Upper lobe of left lung (tissue), 6 donors: ENCODE measurements at regions not wholly inside any gene's neighbourhood (a gene's known extent, or its start where the extent isn't known, plus 50 kb on each side); places are given as distances from the start of the nearest gene placed in this dataset.

Experiments
- ATAC-seq, 2 donors: fragments of 200-7000 bp; cut with Tn5 transposase; one replicate each; pipeline ENCODE4 v1.9.1; 2022; ENCODE audit warnings: mild to moderate bottlenecking in 2 of 2, moderate library complexity in 2 of 2; ENCODE audit not compliant: low FRiP score in 2 of 2
- DNase-seq, 2 donors: peaks; one replicate each; pipeline ENCODE4 v3.0.0-alpha.2; 2019 to 2020
- H3K27ac ChIP-seq, 4 donors: fragments of 200-600 bp; sonication (generic); one replicate each; pipeline ENCODE4 v1.5.1; 2016 to 2019
- H3K27me3 ChIP-seq, 4 donors: fragments of 200-600 bp; sonication (generic); one replicate each; pipeline ENCODE4 v1.5.1; 2017 to 2019
- H3K36me3 ChIP-seq, 4 donors: fragments of 200-600 bp; sonication (generic); one replicate each; pipeline ENCODE4 v1.5.1; 2016 to 2019
- H3K4me1 ChIP-seq, 4 donors: fragments of 200-600 bp; sonication (generic); one replicate each; pipeline ENCODE4 v1.5.1; 2018 to 2019
- H3K4me3 ChIP-seq, 4 donors: fragments of 200-600 bp; sonication (generic); one replicate each; pipeline ENCODE4 v1.5.1; 2017 to 2019; ENCODE audit warnings: mild to moderate bottlenecking in 2 of 4, moderate library complexity in 1 of 4
- H3K9me3 ChIP-seq, 4 donors: fragments of 200-600 bp; sonication (generic); one replicate each; pipeline ENCODE4 v1.5.1; 2018 to 2019
- CTCF ChIP-seq, 6 experiments: fragments of 450-650 bp in 4 of 6; fragments of 200-600 bp in 2 of 6; sonication (generic) in 2 of 6; IDR thresholded peaks; one replicate each; pipeline ENCODE4 v1.5.1; 2016 to 2019; ENCODE audit warnings: antibody characterized with exemption in 6 of 6
- EP300 ChIP-seq, 4 donors: sonication (generic); formaldehyde crosslinking; IDR thresholded peaks; one replicate each; pipeline ENCODE4 v1.5.1; 2017; ENCODE audit warnings: antibody characterized with exemption in 4 of 4, control low read depth in 2 of 4
- POLR2A ChIP-seq, 4 donors: fragments of 450-650 bp; IDR thresholded peaks; one replicate each; pipeline ENCODE4 v1.5.1; 2016 to 2017; ENCODE audit warnings: antibody characterized with exemption in 4 of 4, mild to moderate bottlenecking in 2 of 4
- POLR2AphosphoS5 ChIP-seq, 2 donors: sonication (generic); formaldehyde crosslinking; IDR thresholded peaks; one replicate each; pipeline ENCODE4 v1.5.1; 2017; ENCODE audit warnings: antibody characterized with exemption in 2 of 2
- WGBS, 2 donors: methylation state at CpG; one replicate each; pipeline ENCODE4 v1.1.5; 2017 to 2018; 5-methylcytosine and 5-hydroxymethylcytosine counted together
- donor health status: DM: no; HTN: no; CAD: no; lungs with moderate emphysema.
- donor health status: DM: no; HTN: yes; CAD: no; lungs with severe emphysema.

- Histone ChIP-seq H3K27me3 (no peaks in the 10 kb centered on the region), H3K27ac (no peak overlapping the region), H3K4me3 (no peak overlapping the region), H3K9me3 (peaks cover 0 to 16% (median 3%) of the 10 kb centered on the region in 4 donors), H3K4me1 (no peaks in the 10 kb centered on the region), H3K36me3 (no peaks in the 10 kb centered on the region)
- no peak for DNase-seq
- no peak for ATAC-seq
- WGBS, 2 donors, result 61 to 63% methylated on average over 3 of the region's 3 CpGs
- no peak for TF ChIP-seq POLR2AphosphoS5 (IDR thresholded peaks at IDR 0.05)
- no peak for TF ChIP-seq CTCF (IDR thresholded peaks at IDR 0.05)
- no peak for TF ChIP-seq EP300 (IDR thresholded peaks at IDR 0.05)
Observed at GRCh38 chr5:87051502-87052113, 216.1 kb upstream of the RASA1 start.

GRCh38 chr5:87053146-87053545 is 214.5 kb upstream of the RASA1 start:
- DNase-seq, result no peak
- Histone ChIP-seq H3K9me3 (peaks cover 0 to 16% (median 3%) of the 10 kb centered on the region in 4 donors), H3K27ac (no peak overlapping the region), H3K36me3 (no peaks in the 10 kb centered on the region), H3K4me3 (no peak overlapping the region), H3K4me1 (no peaks in the 10 kb centered on the region), H3K27me3 (no peaks in the 10 kb centered on the region)
- ATAC-seq, result peak in 1 of 2 donors; percentile 48
- 46 to 53% methylated on average over 2 of the region's 2 CpGs for WGBS, 2 donors
- TF ChIP-seq POLR2AphosphoS5 (IDR thresholded peaks at IDR 0.05), result no peak
- TF ChIP-seq EP300 (IDR thresholded peaks at IDR 0.05), result no peak
- no peak for TF ChIP-seq POLR2A (IDR thresholded peaks at IDR 0.05)
- TF ChIP-seq CTCF (IDR thresholded peaks at IDR 0.05), result no peak

- H3K27ac ChIP-seq, result no peak overlapping the region
- no peak for ATAC-seq
- H3K27me3 ChIP-seq, result no peaks in the 10 kb centered on the region
- H3K9me3 ChIP-seq, result peaks cover 0 to 7% (median 0%) of the 10 kb centered on the region in 4 donors
- no peak overlapping the region for H3K4me3 ChIP-seq
- DNase-seq, result no peak
- no peaks in the 10 kb centered on the region for H3K4me1 ChIP-seq
- TF ChIP-seq POLR2AphosphoS5 (IDR thresholded peaks at IDR 0.05) (no peak), EP300 (IDR thresholded peaks at IDR 0.05) (no peak)
- H3K36me3 ChIP-seq, result no peaks in the 10 kb centered on the region
Observed at GRCh38 chr5:87054821-87055220, 212.9 kb upstream of the RASA1 start.

- no peak overlapping the region for H3K4me3 ChIP-seq
- ATAC-seq (no peak), DNase-seq (no peak)
- H3K9me3 ChIP-seq, result peaks cover 0 to 5% (median 0%) of the 10 kb centered on the region in 4 donors
- no peaks in the 10 kb centered on the region for H3K27me3 ChIP-seq
- no peak overlapping the region for H3K27ac ChIP-seq
- TF ChIP-seq EP300 (IDR thresholded peaks at IDR 0.05) (no peak), POLR2AphosphoS5 (IDR thresholded peaks at IDR 0.05) (no peak), CTCF (IDR thresholded peaks at IDR 0.05) (no peak), POLR2A (IDR thresholded peaks at IDR 0.05) (no peak)
- H3K36me3 ChIP-seq, result no peaks in the 10 kb centered on the region
- WGBS, 2 donors, result 100% methylated on average over 1 of the region's 1 CpG
- no peaks in the 10 kb centered on the region for H3K4me1 ChIP-seq
Observed at GRCh38 chr5:87061046-87061445, 206.6 kb upstream of the RASA1 start.

- 73 to 88% methylated on average over 2 of the region's 2 CpGs for WGBS, 2 donors
- no peaks in the 10 kb centered on the region for H3K27me3 ChIP-seq
Observed at GRCh38 chr5:87069311-87069710, 198.4 kb upstream of the RASA1 start.

More at GRCh38 chr5:87069311-87069710, 198.4 kb upstream of the RASA1 start:
- no peak overlapping the region for H3K4me3 ChIP-seq
- no peak overlapping the region for H3K27ac ChIP-seq
- H3K36me3 ChIP-seq, result no peaks in the 10 kb centered on the region
- H3K9me3 ChIP-seq, result no peaks in the 10 kb centered on the region
- ATAC-seq (no peak), DNase-seq (no peak)
- TF ChIP-seq EP300 (IDR thresholded peaks at IDR 0.05) (no peak), POLR2AphosphoS5 (IDR thresholded peaks at IDR 0.05) (no peak), CTCF (IDR thresholded peaks at IDR 0.05) (no peak), POLR2A (IDR thresholded peaks at IDR 0.05) (no peak)
- H3K4me1 ChIP-seq, result no peaks in the 10 kb centered on the region
